ENCODE measurements at regions not wholly inside any gene's neighbourhood (a gene's known extent, or its start where the extent isn't known, plus 50 kb on each side); places are given as distances from the start of the nearest gene placed in this dataset.

- TF ChIP-seq POLR2AphosphoS5 (IDR thresholded peaks at IDR 0.05): no peak
- TF ChIP-seq POLR2A (IDR thresholded peaks at IDR 0.05): no peak
- no peak for TF ChIP-seq CTCF (IDR thresholded peaks at IDR 0.05)
- no peak for TF ChIP-seq EP300 (IDR thresholded peaks at IDR 0.05)
- Histone ChIP-seq H3K4me3 (no peak overlapping the region), H3K27ac (no peak overlapping the region), H3K27me3 (no peaks in the 10 kb centered on the region), H3K9me3 (peaks cover 0 to 21% (median 0%) of the 10 kb centered on the region in 3 donors), H3K4me1 (no peaks in the 10 kb centered on the region), H3K36me3 (no peaks in the 10 kb centered on the region)
- no peak for ATAC-seq
These were observed 568.4 kb upstream of the CAMK1G start for GRCh38 chr1:209015092-209015491.

GRCh38 chr1:209021622-209022021 is 561.9 kb upstream of the CAMK1G start:
- Histone ChIP-seq H3K36me3 (no peaks in the 10 kb centered on the region), H3K4me1 (no peaks in the 10 kb centered on the region), H3K27me3 (peaks cover 2% of the 10 kb centered on the region), H3K27ac (no peak overlapping the region), H3K9me3 (peaks cover 0 to 24% (median 0%) of the 10 kb centered on the region in 3 donors), H3K4me3 (no peak overlapping the region)
- TF ChIP-seq POLR2A (IDR thresholded peaks at IDR 0.05) (no peak), CTCF (IDR thresholded peaks at IDR 0.05) (no peak), EP300 (IDR thresholded peaks at IDR 0.05) (no peak), POLR2AphosphoS5 (IDR thresholded peaks at IDR 0.05) (no peak)
- ATAC-seq: no peak

GRCh38 chr1:209023790-209024189 is 559.7 kb upstream of the CAMK1G start:
- no peak for ATAC-seq
- Histone ChIP-seq H3K9me3 (peaks cover 0 to 15% (median 0%) of the 10 kb centered on the region in 3 donors), H3K36me3 (no peaks in the 10 kb centered on the region), H3K27ac (no peak overlapping the region), H3K27me3 (peaks cover 2% of the 10 kb centered on the region), H3K4me3 (no peak overlapping the region), H3K4me1 (no peaks in the 10 kb centered on the region)
- WGBS, 2 donors (ENCODE audit: low coverage in 1 of 2): 60 to 65% methylated on average over 1 to 2 of the region's 2 CpGs
- no peak for TF ChIP-seq POLR2A (IDR thresholded peaks at IDR 0.05)
- no peak for TF ChIP-seq POLR2AphosphoS5 (IDR thresholded peaks at IDR 0.05)
- TF ChIP-seq EP300 (IDR thresholded peaks at IDR 0.05): no peak
- no peak for TF ChIP-seq CTCF (IDR thresholded peaks at IDR 0.05)

GRCh38 chr1:209029737-209030136 is 553.8 kb upstream of the CAMK1G start:
- Histone ChIP-seq H3K4me1 (no peaks in the 10 kb centered on the region), H3K9me3 (no peaks in the 10 kb centered on the region), H3K36me3 (no peaks in the 10 kb centered on the region), H3K27me3 (no peaks in the 10 kb centered on the region), H3K27ac (no peak overlapping the region), H3K4me3 (no peak overlapping the region)
- 100% methylated on average over 1 of the region's 1 CpG for WGBS, 2 donors (ENCODE audit: low coverage in 1 of 2)
- no peak for ATAC-seq
- TF ChIP-seq POLR2AphosphoS5 (IDR thresholded peaks at IDR 0.05) (no peak), POLR2A (IDR thresholded peaks at IDR 0.05) (no peak), CTCF (IDR thresholded peaks at IDR 0.05) (no peak), EP300 (IDR thresholded peaks at IDR 0.05) (no peak)

- ATAC-seq: no peak
- WGBS, 2 donors (ENCODE audit: low coverage in 1 of 2): 51 to 70% methylated on average over 5 to 6 of the region's 6 CpGs
- Histone ChIP-seq H3K9me3 (no peaks in the 10 kb centered on the region), H3K4me3 (no peak overlapping the region), H3K27me3 (no peaks in the 10 kb centered on the region), H3K4me1 (no peaks in the 10 kb centered on the region), H3K36me3 (no peaks in the 10 kb centered on the region), H3K27ac (no peak overlapping the region)
- TF ChIP-seq CTCF (IDR thresholded peaks at IDR 0.05) (no peak), POLR2AphosphoS5 (IDR thresholded peaks at IDR 0.05) (no peak), EP300 (IDR thresholded peaks at IDR 0.05) (no peak), POLR2A (IDR thresholded peaks at IDR 0.05) (no peak)
These were observed 552.9 kb upstream of the CAMK1G start for GRCh38 chr1:209030454-209031167.
